ENCODE measurements at regions not wholly inside any gene's neighbourhood (a gene's known extent, or its start where the extent isn't known, plus 50 kb on each side); places are given as distances from the start of the nearest gene placed in this dataset.
"Not testable (repeated sequence)": the region's sequence is repeated elsewhere in the genome, so short reads cannot be mapped to it uniquely, and the experiment has no call there.

DNA sequence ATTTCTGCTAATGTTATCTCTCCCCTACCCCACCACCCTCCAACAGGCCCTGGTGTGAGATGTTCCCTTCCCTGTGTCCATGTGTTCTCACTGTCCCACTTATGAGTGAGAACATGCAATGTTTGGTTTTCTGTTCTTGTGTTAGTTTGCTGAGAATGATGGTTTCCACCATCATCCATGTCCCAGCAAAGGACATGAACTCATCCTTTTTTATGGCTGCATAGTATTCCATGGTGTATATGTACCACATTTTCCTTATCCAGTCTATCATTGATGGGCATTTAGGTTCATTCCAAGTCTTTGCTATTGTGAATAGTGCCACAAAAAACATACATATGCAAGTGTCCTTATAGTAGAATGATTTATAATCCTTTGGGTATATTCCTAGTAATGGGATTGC is 104.5 kb downstream of the ZNF33B start:
- H3K4me3 Mint-ChIP-seq (ENCODE audit: unreplicated experiment); H3K27ac Mint-ChIP-seq (ENCODE audit: unreplicated experiment); DNase-seq (ENCODE audit: low spot score); H3K4me1 Mint-ChIP-seq (ENCODE audit: unreplicated experiment); H3K27me3 Mint-ChIP-seq (ENCODE audit: unreplicated experiment): not testable (repeated sequence)
- H3K9me3 Mint-ChIP-seq (ENCODE audit: unreplicated experiment) = peaks cover 50% of the 10 kb centered on the region
- peaks cover 45% of the 10 kb centered on the region for H3K36me3 Mint-ChIP-seq (ENCODE audit: low read depth, unreplicated experiment)

DNA sequence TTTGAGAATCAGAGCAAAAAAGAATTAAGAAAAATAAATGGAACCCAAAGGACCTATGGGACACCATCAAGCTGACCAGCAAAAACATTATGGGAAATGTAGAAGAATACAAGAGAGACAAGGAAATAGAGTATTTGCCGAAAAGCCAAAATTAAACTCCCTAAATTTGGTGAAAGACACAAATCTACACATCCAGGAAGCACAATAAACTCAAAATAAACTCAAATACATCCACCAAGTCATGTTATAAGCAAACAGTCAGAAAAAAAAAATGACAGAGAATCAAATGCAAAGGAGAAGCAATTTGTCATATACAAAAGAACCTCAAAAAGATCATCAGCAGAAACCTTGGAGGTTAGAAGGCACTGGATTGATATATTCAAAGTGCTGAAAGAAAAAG is 105.4 kb downstream of the ZNF33B start:
- no peak overlapping the region for H3K4me3 Mint-ChIP-seq (ENCODE audit: unreplicated experiment)
- peaks cover 37% of the 10 kb centered on the region for H3K36me3 Mint-ChIP-seq (ENCODE audit: low read depth, unreplicated experiment)
- DNase-seq (ENCODE audit: low spot score) = no peak
- H3K27me3 Mint-ChIP-seq (ENCODE audit: unreplicated experiment) = peaks cover 3% of the 10 kb centered on the region
- H3K27ac Mint-ChIP-seq (ENCODE audit: unreplicated experiment) = no peak overlapping the region
- H3K4me1 Mint-ChIP-seq (ENCODE audit: unreplicated experiment) = no peaks in the 10 kb centered on the region
- H3K9me3 Mint-ChIP-seq (ENCODE audit: unreplicated experiment) = peaks cover 41% of the 10 kb centered on the region
- no peak for TF ChIP-seq CTCF (IDR thresholded peaks at IDR 0.05; ENCODE audit: unreplicated experiment)

GRCh38 chr10:42523098-42523497 is 115.3 kb downstream of the ZNF33B start:
- Mint-ChIP-seq H3K27me3 (ENCODE audit: unreplicated experiment) (peaks cover 4% of the 10 kb centered on the region), H3K9me3 (ENCODE audit: unreplicated experiment) (peaks cover 50% of the 10 kb centered on the region)
- TF ChIP-seq CTCF (IDR thresholded peaks at IDR 0.05; ENCODE audit: unreplicated experiment) = no peak

DNA sequence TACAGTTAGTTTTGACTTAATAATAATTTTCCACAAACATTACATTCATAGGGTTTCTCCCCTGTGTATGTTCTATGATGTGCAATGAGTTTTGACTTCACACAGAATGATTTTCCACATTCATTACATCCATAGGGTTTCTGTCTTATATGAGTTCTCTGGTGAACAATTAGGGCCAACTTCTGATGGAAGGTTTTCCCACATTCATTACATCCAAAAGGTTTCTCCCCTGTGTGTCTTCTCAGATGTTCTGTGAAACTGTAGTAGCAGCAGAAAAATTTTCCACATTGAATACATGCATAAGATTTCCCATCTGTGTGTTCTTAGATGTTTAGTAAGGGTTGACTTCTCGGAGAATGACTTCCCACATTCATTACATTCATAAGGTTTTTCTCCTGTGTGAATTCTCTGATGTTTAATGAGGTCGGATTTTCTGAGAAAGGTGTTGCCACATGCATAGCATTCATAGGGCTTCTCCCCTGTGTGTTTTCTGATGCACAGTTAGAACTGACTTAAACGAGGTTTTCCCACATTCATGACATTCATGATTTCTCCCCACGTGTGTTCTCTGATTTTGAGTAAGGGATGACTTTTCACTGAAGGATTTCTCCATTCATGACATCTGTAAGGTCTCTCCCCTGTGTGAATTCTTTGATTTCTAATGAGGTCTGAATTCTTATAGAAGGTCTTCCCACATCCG is 118.5 kb downstream of the ZNF33B start:
- Mint-ChIP-seq H3K4me3 (ENCODE audit: unreplicated experiment) (peak overlapping the region; percentile 63), H3K27me3 (ENCODE audit: unreplicated experiment) (peaks cover 4% of the 10 kb centered on the region), H3K27ac (ENCODE audit: unreplicated experiment) (no peak overlapping the region), H3K9me3 (ENCODE audit: unreplicated experiment) (peaks cover 70% of the 10 kb centered on the region), H3K4me1 (ENCODE audit: unreplicated experiment) (no peaks in the 10 kb centered on the region), H3K36me3 (ENCODE audit: low read depth, unreplicated experiment) (peaks cover 68% of the 10 kb centered on the region)
- no peak for TF ChIP-seq CTCF (IDR thresholded peaks at IDR 0.05; ENCODE audit: unreplicated experiment)
- no peak for DNase-seq (ENCODE audit: low spot score)

More at GRCh38 chr10:42523098-42523497, 115.3 kb downstream of the ZNF33B start:
- DNase-seq (ENCODE audit: low spot score) = no peak
- Mint-ChIP-seq H3K4me1 (ENCODE audit: unreplicated experiment) (no peaks in the 10 kb centered on the region), H3K27ac (ENCODE audit: unreplicated experiment) (no peak overlapping the region), H3K36me3 (ENCODE audit: low read depth, unreplicated experiment) (peaks cover 63% of the 10 kb centered on the region), H3K4me3 (ENCODE audit: unreplicated experiment) (peak overlapping the region; percentile 73)

DNA sequence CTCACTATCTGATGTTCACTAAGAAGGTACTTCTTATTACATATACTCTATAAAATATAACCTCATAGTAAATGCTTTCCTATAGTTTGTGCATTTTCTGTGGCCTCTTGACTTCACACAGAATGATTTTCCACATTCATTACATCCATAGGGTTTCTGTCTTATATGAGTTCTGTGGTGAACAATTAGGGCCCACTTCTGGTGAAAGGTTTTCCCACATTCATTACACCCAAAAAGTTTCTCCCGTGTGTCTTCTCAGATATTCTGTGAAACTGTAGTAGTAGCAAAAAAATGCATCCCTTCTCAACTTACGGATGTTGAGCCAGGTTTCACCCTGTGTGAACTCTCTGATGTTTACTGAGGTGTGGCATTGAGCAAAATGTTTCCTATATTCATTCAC is 119.3 kb downstream of the ZNF33B start:
- H3K4me3 Mint-ChIP-seq (ENCODE audit: unreplicated experiment) = peak overlapping the region; percentile 63
- peaks cover 59% of the 10 kb centered on the region for H3K36me3 Mint-ChIP-seq (ENCODE audit: low read depth, unreplicated experiment)
- no peaks in the 10 kb centered on the region for H3K27me3 Mint-ChIP-seq (ENCODE audit: unreplicated experiment)
- no peaks in the 10 kb centered on the region for H3K4me1 Mint-ChIP-seq (ENCODE audit: unreplicated experiment)
- H3K9me3 Mint-ChIP-seq (ENCODE audit: unreplicated experiment) = peaks cover 70% of the 10 kb centered on the region
- no peak for DNase-seq (ENCODE audit: low spot score)
- no peak for TF ChIP-seq CTCF (IDR thresholded peaks at IDR 0.05; ENCODE audit: unreplicated experiment)
- H3K27ac Mint-ChIP-seq (ENCODE audit: unreplicated experiment) = no peak overlapping the region

Data from endothelial cell (in vitro differentiated cells).